ENCODE measurements at regions not wholly inside any gene's neighbourhood (a gene's known extent, or its start where the extent isn't known, plus 50 kb on each side); places are given as distances from the start of the nearest gene placed in this dataset.

GRCh38 chr2:149991576-149991975 is 404.0 kb upstream of the MMADHC start:
- DNase-seq: no peak

GRCh38 chr2:149990965-149991364 is 403.4 kb upstream of the MMADHC start:
- DNase-seq: no peak

- DNase-seq: no peak
These were observed 402.0 kb upstream of the MMADHC start for GRCh38 chr2:149989447-149990063.

GRCh38 chr2:149988361-149988760 is 400.8 kb upstream of the MMADHC start:
- no peak for DNase-seq

GRCh38 chr2:149986861-149987260 is 399.3 kb upstream of the MMADHC start:
- no peak for DNase-seq

GRCh38 chr2:149984311-149984710 is 396.7 kb upstream of the MMADHC start:
- no peak for DNase-seq

- no peak for DNase-seq
These were observed 384.5 kb upstream of the MMADHC start for GRCh38 chr2:149972066-149972465.

GRCh38 chr2:149954981-149955600 is 367.5 kb upstream of the MMADHC start:
- no peak for DNase-seq

GRCh38 chr2:149953627-149954026 is 366.1 kb upstream of the MMADHC start:
- no peak for DNase-seq

- DNase-seq: no peak
These were observed 343.9 kb upstream of the MMADHC start for GRCh38 chr2:149931486-149931885.

GRCh38 chr2:149928011-149928410 is 340.4 kb upstream of the MMADHC start:
- peak; percentile 1 for DNase-seq

GRCh38 chr2:149926149-149926548 is 338.6 kb upstream of the MMADHC start:
- no peak for DNase-seq

- no peak for DNase-seq
These were observed 337.1 kb upstream of the MMADHC start for GRCh38 chr2:149924549-149925213.

GRCh38 chr2:149924028-149924427 is 336.5 kb upstream of the MMADHC start:
- no peak for DNase-seq

- DNase-seq: no peak
These were observed 334.5 kb upstream of the MMADHC start for GRCh38 chr2:149921911-149922616.

GRCh38 chr2:149920389-149920788 is 332.8 kb upstream of the MMADHC start:
- DNase-seq: no peak

- DNase-seq: no peak
These were observed 327.6 kb upstream of the MMADHC start for GRCh38 chr2:149915151-149915550.

- DNase-seq: peak; percentile 35
These were observed 321.4 kb upstream of the MMADHC start for GRCh38 chr2:149908726-149909683.

GRCh38 chr2:149906886-149907285 is 319.3 kb upstream of the MMADHC start:
- DNase-seq: no peak

- DNase-seq: no peak
These were observed 317.0 kb upstream of the MMADHC start for GRCh38 chr2:149904352-149905175.

- DNase-seq: no peak
These were observed 316.1 kb upstream of the MMADHC start for GRCh38 chr2:149903626-149904025.

- DNase-seq: no peak
These were observed 314.5 kb upstream of the MMADHC start for GRCh38 chr2:149902081-149902480.

Data from NCI-H1105 treated with DMSO at 0.1 percent for 48 hours (cell line).